ENCODE measurements at regions not wholly inside any gene's neighbourhood (a gene's known extent, or its start where the extent isn't known, plus 50 kb on each side); places are given as distances from the start of the nearest gene placed in this dataset.

- Histone ChIP-seq H3K79me2 (ENCODE audit: insufficient read depth, low read length) (no peaks in the 10 kb centered on the region), H2BK5ac (ENCODE audit: insufficient read length, low read length) (no peak overlapping the region), H3K4me1 (ENCODE audit: insufficient read depth, low read length) (no peaks in the 10 kb centered on the region), H4K5ac (ENCODE audit: insufficient read length, low read depth, low read length) (no peak overlapping the region), H3K23ac (ENCODE audit: insufficient read length, low read depth, low read length) (no peak overlapping the region), H2AFZ (ENCODE audit: low read length) (no peak overlapping the region), H2AK5ac (ENCODE audit: insufficient read length, low read length) (no peak overlapping the region), H4K20me1 (ENCODE audit: control insufficient read depth, insufficient read depth, insufficient read length) (no peaks in the 10 kb centered on the region), H3K56ac (ENCODE audit: insufficient read length, low read depth, low read length) (no peak overlapping the region), H3K4ac (ENCODE audit: low read depth, low read length) (no peak overlapping the region), H3K18ac (ENCODE audit: insufficient read length, low read depth, low read length) (no peak overlapping the region), H4K8ac (replicated peaks; ENCODE audit: insufficient read length, low read depth, low read length) (no peak overlapping the region), H3K23me2 (ENCODE audit: insufficient read length, low read depth, low read length, poor library complexity, severe bottlenecking) (no peaks in the 10 kb centered on the region), H3K79me1 (ENCODE audit: insufficient read depth, low read depth, low read length, poor library complexity, severe bottlenecking) (no peaks in the 10 kb centered on the region), H3K4me2 (ENCODE audit: insufficient read depth, insufficient read length, low read length) (no peak overlapping the region), H3T11ph (ENCODE audit: low read length) (no peak overlapping the region), H3K14ac (ENCODE audit: insufficient read depth, low read length) (no peak overlapping the region), H2BK120ac (ENCODE audit: low read depth, low read length, poor library complexity, severe bottlenecking) (no peak overlapping the region), H4K91ac (ENCODE audit: insufficient read length, low read depth, low read length) (no peak overlapping the region), H2BK15ac (ENCODE audit: low read depth, low read length) (no peak overlapping the region), H3K27me3 (ENCODE audit: insufficient read depth, low read length) (no peaks in the 10 kb centered on the region), H2BK12ac (ENCODE audit: insufficient read length, low read depth, low read length) (no peak overlapping the region), H3K27ac (ENCODE audit: insufficient read length, low read depth, low read length) (no peak overlapping the region), H3K9ac (ENCODE audit: extremely low read depth, insufficient read length, low read length) (no peak overlapping the region), H2BK20ac (ENCODE audit: low read depth, low read length, poor library complexity, severe bottlenecking) (no peak overlapping the region), H3K9me3 (ENCODE audit: control insufficient read depth, low read depth, low read length) (no peaks in the 10 kb centered on the region)
- Mint-ChIP-seq H3K9me3 (no peaks in the 10 kb centered on the region), H3K4me1 (no peaks in the 10 kb centered on the region), H3K27me3 (ENCODE audit: low read depth) (no peaks in the 10 kb centered on the region; the same call in 1 of the 2 replicates), H3K4me3 (no peak overlapping the region), H3K27ac (no peak overlapping the region), H3K36me3 (ENCODE audit: insufficient read depth in 1 of 3, low read depth in 3 of 3) (no peaks in the 10 kb centered on the region; a peak in 1 of 7 replicates)
- TF ChIP-seq CTCF (conservative IDR thresholded peaks at IDR 0.05), result no peak
- no peak for DNase-seq
- WGBS (ENCODE audit: extremely low coverage, insufficient read length, low lambda C conversion rate), result no CpG with 5 or more reads among the region's 2 CpGs
These were observed 64.2 kb upstream of the AKIRIN2 start for GRCh38 chr6:87766211-87766610.
